Chondrocyte (in vitro differentiated cells): ENCODE measurements at regions not wholly inside any gene's neighbourhood (a gene's known extent, or its start where the extent isn't known, plus 50 kb on each side); places are given as distances from the start of the nearest gene placed in this dataset.

Source experiments
- DNase-seq: peaks from one replicate; pipeline ENCODE4 v3.0.0; 2021; ENCODE audit warnings: mixed read lengths, low spot score
- H3K27ac Mint-ChIP-seq: one replicate; pipeline ENCODE4 v1.8.0; 2021; ENCODE audit warnings: mild to moderate bottlenecking, moderate library complexity, mixed read lengths; ENCODE audit not compliant: unreplicated experiment
- H3K27me3 Mint-ChIP-seq: 2 replicates; pipeline ENCODE4 v1.8.0; 2021; ENCODE audit warnings: low read depth, mixed read lengths
- H3K36me3 Mint-ChIP-seq: 2 replicates; pipeline ENCODE4 v1.8.0; 2021; ENCODE audit warnings: low read depth, mixed read lengths
- H3K4me1 Mint-ChIP-seq: 2 replicates; pipeline ENCODE4 v1.8.0; 2021; ENCODE audit warnings: low read depth, mild to moderate bottlenecking, mixed read lengths
- H3K4me3 Mint-ChIP-seq: one replicate; pipeline ENCODE4 v1.8.0; 2021; ENCODE audit warnings: mild to moderate bottlenecking, moderate library complexity, mixed read lengths; ENCODE audit not compliant: unreplicated experiment
- H3K9me3 Mint-ChIP-seq: 2 replicates; pipeline ENCODE4 v1.8.0; 2021; ENCODE audit warnings: low read depth, mixed read lengths
- TF ChIP-seq, protein P1 (sequence below): fragments of 200-600 bp; sonication (generic); IDR thresholded peaks from 2 replicates; pipeline ENCODE4 v1.5.0; 2021; ENCODE audit warnings: antibody characterized with exemption, mild to moderate bottlenecking, moderate library complexity

GRCh38 chr11:26264266-26264665 is 67.7 kb upstream of the ANO3 start:
- Mint-ChIP-seq H3K4me1 (no peaks in the 10 kb centered on the region), H3K27me3 (peaks cover 9% of the 10 kb centered on the region), H3K27ac (no peak overlapping the region), H3K9me3 (no peaks in the 10 kb centered on the region), H3K36me3 (no peaks in the 10 kb centered on the region), H3K4me3 (no peak overlapping the region)
- no peak for DNase-seq
- TF ChIP-seq, protein P1, sequence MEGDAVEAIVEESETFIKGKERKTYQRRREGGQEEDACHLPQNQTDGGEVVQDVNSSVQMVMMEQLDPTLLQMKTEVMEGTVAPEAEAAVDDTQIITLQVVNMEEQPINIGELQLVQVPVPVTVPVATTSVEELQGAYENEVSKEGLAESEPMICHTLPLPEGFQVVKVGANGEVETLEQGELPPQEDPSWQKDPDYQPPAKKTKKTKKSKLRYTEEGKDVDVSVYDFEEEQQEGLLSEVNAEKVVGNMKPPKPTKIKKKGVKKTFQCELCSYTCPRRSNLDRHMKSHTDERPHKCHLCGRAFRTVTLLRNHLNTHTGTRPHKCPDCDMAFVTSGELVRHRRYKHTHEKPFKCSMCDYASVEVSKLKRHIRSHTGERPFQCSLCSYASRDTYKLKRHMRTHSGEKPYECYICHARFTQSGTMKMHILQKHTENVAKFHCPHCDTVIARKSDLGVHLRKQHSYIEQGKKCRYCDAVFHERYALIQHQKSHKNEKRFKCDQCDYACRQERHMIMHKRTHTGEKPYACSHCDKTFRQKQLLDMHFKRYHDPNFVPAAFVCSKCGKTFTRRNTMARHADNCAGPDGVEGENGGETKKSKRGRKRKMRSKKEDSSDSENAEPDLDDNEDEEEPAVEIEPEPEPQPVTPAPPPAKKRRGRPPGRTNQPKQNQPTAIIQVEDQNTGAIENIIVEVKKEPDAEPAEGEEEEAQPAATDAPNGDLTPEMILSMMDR: no peak

DNA sequence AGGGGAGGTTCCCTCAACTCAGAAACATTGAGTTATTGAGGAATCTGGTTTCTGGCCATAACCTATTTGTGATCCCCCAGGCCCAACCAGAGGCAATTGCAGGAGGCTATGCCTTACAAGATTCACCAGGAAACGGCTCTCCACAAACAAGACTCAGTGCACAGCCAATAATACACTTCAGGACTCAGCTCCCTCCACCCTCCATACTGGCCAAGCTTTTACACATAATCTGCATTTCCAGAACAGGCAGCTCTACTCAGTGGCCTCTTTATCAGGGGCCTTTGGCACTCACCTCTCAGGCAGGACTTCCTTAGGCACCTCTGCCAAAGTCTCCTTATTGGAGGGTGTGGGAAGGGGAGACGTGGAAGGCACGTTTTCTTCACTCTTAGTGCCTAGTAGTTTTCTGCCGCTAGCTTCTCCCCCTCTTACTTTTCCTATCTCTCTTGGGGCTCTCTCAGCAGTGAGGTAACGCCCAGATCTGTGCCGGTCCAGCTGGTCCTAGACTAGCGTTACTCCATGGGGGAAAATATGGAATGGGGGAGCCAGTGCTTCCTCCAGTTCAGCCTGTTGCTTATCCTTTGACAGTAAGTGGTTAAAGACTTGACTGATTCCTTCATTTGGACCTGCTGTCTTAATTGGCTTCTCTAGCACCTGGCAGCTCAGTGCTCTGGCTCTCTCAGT is 62.8 kb upstream of the ANO3 start:
- Mint-ChIP-seq H3K9me3 (no peaks in the 10 kb centered on the region), H3K4me1 (no peaks in the 10 kb centered on the region), H3K27me3 (peaks cover 20% of the 10 kb centered on the region), H3K27ac (no peak overlapping the region), H3K4me3 (no peak overlapping the region), H3K36me3 (no peaks in the 10 kb centered on the region)
- DNase-seq: no peak
- TF ChIP-seq, protein P1: no peak

DNA sequence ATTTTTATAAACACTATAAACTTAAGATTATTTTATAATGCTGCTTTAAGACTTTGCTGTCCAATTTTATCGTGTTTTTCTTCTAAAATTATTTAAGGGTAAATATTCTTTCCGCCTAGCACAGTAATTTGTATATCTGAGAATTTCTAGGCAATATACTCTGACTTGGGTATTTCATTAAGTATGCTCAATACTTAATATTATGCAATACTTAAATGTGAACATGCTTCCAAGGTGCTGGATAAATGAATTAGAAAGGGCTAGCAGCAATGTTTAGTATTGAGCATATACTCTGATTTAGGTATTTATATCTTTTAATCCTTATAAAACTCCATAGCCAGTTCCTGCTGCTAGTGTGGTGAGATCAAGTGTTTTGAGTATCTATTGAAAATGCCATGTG is 60.3 kb upstream of the ANO3 start:
- Mint-ChIP-seq H3K27me3 (peaks cover 22% of the 10 kb centered on the region), H3K4me1 (no peaks in the 10 kb centered on the region), H3K36me3 (no peaks in the 10 kb centered on the region), H3K9me3 (no peaks in the 10 kb centered on the region), H3K4me3 (no peak overlapping the region), H3K27ac (no peak overlapping the region)
- TF ChIP-seq, protein P1: no peak
- DNase-seq: no peak

DNA sequence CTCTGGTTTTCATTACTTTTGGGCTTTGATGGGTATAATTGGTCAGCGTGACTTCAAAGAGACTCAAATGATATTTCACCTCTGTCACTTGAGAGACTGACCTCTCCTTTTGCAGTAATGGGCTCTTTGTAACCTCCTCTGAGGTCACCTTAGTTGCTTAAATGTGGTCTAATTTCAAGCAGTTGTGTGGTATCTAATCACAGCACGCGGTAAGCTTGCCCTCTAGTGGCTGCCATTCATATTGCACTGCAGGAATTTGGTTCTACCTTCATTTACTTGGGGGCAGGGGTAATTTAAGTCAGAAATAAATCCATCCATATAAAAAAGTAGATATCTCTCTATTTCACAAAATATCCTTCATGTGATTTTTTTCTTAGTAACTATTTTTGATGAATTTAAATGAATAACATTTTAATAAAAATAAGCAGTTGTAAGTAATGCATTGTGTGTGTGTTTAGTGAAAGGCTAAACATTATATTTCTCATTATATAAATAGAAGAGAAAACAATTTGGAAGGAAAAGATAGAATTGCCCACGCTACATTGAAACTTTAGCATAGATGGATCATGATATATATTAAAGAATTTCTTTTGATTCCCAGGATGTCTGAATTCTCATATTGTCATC is 55.0 kb upstream of the ANO3 start:
- no peak for DNase-seq
- H3K4me1 Mint-ChIP-seq: no peaks in the 10 kb centered on the region
- TF ChIP-seq, protein P1: peak; percentile 99
- peaks cover 32% of the 10 kb centered on the region for H3K27me3 Mint-ChIP-seq
- no peaks in the 10 kb centered on the region for H3K9me3 Mint-ChIP-seq
- no peak overlapping the region for H3K4me3 Mint-ChIP-seq
- H3K36me3 Mint-ChIP-seq: no peaks in the 10 kb centered on the region
- no peak overlapping the region for H3K27ac Mint-ChIP-seq

GRCh38 chr11:26278354-26278753 is 53.6 kb upstream of the ANO3 start:
- peaks cover 30% of the 10 kb centered on the region for H3K27me3 Mint-ChIP-seq
- H3K4me1 Mint-ChIP-seq: no peaks in the 10 kb centered on the region
- H3K9me3 Mint-ChIP-seq: no peaks in the 10 kb centered on the region

More at GRCh38 chr11:26278354-26278753, 53.6 kb upstream of the ANO3 start:
- Mint-ChIP-seq H3K4me3 (no peak overlapping the region), H3K36me3 (no peaks in the 10 kb centered on the region), H3K27ac (no peak overlapping the region)
- TF ChIP-seq, protein P1: peak; percentile 16
- DNase-seq: no peak
